ENCODE measurements at regions not wholly inside any gene's neighbourhood (a gene's known extent, or its start where the extent isn't known, plus 50 kb on each side); places are given as distances from the start of the nearest gene placed in this dataset.

- TF ChIP-seq, protein P1, sequence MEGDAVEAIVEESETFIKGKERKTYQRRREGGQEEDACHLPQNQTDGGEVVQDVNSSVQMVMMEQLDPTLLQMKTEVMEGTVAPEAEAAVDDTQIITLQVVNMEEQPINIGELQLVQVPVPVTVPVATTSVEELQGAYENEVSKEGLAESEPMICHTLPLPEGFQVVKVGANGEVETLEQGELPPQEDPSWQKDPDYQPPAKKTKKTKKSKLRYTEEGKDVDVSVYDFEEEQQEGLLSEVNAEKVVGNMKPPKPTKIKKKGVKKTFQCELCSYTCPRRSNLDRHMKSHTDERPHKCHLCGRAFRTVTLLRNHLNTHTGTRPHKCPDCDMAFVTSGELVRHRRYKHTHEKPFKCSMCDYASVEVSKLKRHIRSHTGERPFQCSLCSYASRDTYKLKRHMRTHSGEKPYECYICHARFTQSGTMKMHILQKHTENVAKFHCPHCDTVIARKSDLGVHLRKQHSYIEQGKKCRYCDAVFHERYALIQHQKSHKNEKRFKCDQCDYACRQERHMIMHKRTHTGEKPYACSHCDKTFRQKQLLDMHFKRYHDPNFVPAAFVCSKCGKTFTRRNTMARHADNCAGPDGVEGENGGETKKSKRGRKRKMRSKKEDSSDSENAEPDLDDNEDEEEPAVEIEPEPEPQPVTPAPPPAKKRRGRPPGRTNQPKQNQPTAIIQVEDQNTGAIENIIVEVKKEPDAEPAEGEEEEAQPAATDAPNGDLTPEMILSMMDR (IDR thresholded peaks at IDR 0.05; ENCODE audit: low read depth, low read length) = no peak
- no peak for TF ChIP-seq MYC (IDR thresholded peaks at IDR 0.05; ENCODE audit: low read depth, low read length)
- TF ChIP-seq POLR2A (IDR thresholded peaks at IDR 0.05; ENCODE audit: extremely low read depth, insufficient read length) = no peak
Observed at GRCh38 chr22:49432211-49432896, 395.3 kb downstream of the BRD1 start.

Measured in NB4 (cell line).